NOMO-1 treated with dmso at 0.1 percent for 144 hours (cell line): ENCODE measurements at regions not wholly inside any gene's neighbourhood (a gene's known extent, or its start where the extent isn't known, plus 50 kb on each side); places are given as distances from the start of the nearest gene placed in this dataset.
"Not testable (repeated sequence)": the region's sequence is repeated elsewhere in the genome, so short reads cannot be mapped to it uniquely, and the experiment has no call there.

Source experiments
- DNase-seq: peaks from one replicate; lab custom pipeline; 2025; ENCODE audit not compliant: unreplicated experiment; lab: John Stamatoyannopoulos, UW

DNA sequence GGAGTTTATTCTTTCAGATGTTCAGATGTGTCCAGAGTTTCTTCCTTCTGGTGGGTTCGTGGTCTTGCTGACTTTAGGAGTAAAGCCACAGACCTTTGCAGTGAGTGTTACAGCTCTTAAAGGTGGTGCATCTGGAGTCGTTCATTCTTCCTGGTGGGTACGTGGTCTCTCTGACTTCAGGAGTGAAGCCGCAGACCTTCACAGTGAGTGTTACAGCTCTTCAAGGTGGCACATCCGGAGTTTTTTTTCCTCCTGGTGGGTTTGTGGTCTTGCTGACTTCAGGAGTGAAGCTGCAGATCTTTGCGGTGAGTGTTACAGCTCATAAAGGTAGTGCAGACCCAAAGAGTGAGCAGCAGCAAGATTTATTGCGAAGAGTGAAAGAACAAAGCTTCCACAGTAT lies 1263.2 kb downstream of the REEP3 start:
- DNase-seq, result not testable (repeated sequence)

- no peak for DNase-seq
These were observed 1264.6 kb downstream of the REEP3 start for GRCh38 chr10:64785816-64786215.

DNA sequence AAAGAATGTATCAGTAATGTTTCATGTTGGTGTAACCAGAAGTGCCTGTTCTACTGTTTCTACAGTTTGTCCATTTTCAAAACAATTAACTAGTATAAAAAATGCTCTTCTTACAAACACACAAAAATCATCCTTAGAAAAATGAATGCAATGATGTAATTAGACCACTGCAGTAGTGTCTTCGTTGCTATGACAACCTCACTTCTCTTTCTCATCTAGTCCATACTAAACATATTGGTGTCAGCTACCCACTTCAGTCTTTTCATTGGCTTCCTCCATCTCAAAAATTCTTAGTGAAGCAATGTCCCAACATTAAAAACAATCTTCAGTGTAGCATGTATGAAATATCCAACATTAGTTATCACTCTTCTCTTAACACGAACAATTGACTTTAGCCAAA lies 1265.8 kb downstream of the REEP3 start:
- DNase-seq, result no peak

GRCh38 chr10:64795847-64796246 lies 1274.6 kb downstream of the REEP3 start:
- no peak for DNase-seq

DNA sequence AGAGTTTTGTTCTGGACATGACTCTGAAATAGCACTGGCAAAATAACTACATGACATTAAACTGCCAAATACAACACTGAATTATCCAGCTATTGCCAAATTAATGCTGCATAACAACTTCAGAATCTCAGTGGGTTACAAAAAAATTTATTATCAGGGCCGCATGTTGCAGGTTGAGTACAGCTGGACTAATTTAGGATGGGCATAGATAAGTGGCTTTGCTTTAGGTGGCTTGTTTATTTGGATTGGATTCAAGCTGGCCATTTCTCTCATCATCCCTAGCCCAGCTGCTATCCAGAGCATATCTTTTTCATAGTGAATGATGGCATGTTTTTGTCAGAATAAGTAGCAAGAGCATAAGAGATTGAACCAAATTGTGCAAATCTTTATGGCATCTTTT lies 1277.1 kb downstream of the REEP3 start:
- no peak for DNase-seq

GRCh38 chr10:64808233-64808632 lies 1287.0 kb downstream of the REEP3 start:
- DNase-seq, result not testable (repeated sequence)

DNA sequence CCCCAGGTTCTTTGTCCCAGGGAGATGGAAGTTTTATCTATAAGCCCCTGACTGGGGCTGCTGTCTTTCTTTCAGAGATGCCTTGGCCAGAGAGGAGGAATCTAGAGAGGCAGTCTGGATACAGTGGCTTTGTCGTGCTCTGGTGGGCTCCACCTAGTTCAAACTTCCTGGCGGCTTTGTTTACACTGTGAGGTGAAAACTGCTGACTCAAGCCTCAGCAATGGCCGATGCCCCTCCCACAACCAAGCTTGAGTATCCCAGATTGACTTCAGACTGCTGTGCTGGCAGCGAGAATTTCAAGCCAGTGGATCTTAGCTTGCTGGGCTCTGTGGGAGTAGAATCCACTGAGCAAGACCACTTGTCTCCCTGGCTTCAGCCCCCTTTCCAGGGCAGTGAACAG lies 1288.8 kb downstream of the REEP3 start:
- not testable (repeated sequence) for DNase-seq

DNA sequence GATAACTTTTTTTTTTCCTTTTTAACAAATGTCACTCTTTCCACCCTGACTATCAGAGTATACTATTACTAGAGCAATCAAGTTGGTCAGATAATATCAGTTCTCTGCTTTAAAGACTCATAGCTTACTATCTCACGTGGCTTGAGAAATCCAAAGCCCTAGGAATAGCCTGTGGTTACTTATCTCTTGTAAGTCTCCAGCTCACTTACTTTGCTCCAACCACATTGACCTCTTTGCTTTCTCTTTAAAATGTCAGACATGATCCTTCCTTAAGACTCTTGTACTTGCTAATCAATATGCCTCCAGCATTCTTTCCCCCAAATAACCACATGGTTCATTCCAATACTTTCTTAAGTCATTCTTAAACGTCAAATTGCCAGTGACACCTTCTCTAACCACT lies 1292.2 kb downstream of the REEP3 start:
- no peak for DNase-seq

DNA sequence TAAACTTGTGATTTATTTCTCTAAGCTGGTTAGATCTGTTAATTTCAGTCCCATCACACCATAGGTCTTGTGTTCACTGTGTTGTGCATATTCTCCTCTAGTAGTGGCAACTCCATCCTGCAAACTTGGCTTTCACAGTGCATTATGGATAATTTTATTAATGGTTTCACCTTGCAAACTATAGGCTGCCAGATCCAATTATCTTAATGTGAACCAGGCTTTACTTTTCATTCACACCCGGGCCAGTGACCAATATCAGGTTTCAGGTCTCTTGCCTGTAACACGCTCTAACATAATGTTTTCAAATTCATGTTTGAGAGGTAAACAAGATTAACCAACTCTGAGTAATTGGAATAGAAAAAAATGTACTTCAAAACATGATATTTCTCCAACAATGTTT lies 1293.0 kb downstream of the REEP3 start:
- no peak for DNase-seq

DNA sequence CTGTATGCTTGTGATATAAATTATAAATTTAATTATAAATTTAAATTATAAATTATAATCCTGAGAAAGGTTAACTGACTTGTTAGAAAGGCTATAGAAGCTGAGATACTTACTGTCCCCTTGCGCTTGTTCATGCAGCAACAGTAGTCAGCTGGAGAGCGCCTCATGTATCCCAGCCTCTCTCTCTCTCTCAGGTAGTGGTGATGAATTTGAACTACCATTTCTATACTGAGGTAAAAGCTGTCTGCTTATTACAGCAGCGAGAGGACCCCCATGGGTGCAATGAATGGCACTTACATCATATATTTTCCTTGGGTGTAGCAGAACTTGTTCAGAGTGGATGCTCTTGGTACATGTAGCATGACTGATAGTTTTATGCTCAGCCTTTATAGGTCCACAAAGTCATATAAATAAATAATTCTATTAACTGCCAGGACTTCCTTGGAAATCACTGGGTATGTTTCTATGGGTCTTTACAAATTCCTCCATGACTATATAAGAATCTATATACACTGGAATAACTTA lies 1308.7 kb downstream of the REEP3 start:
- no peak for DNase-seq

DNA sequence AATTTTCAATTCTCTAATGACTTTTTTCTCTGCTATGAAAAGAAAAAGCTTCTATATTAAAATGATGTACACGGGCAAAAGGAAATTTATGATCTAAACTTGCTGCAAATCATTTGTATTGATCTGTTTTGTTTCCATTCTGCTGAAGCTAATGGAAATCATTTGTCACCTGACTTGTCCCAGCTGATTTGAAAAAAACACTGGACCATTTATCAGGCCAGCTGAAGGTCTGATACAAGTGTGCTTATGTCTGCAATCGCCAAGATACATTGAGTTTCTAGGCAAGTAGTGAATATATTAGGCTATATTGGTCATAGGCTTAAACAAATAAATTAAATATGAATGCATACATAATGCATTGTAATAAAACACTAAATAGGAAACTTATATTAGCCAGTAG lies 1309.7 kb downstream of the REEP3 start:
- DNase-seq, result no peak

GRCh38 chr10:64840341-64840740 lies 1319.1 kb downstream of the REEP3 start:
- no peak for DNase-seq

- DNase-seq, result no peak
These were observed 1325.5 kb downstream of the REEP3 start for GRCh38 chr10:64846700-64847099.

DNA sequence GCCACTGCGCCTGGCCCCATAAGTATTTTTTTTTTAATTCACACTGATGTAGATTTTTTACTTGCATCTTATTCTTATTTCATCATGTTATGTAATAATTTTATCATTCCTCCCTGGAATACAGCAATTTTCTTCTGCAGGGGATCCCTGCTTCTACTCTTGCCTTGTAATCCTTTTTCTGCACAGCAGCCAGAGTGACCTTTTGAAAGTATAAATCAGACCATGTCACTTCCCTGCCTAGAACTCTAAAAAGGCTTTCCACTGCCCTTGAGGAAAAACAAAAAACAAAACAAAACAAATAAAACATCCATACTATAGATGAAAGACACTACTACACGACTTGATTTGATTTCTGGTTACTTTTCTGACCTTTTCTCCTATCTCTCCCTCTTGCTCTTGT lies 1334.7 kb downstream of the REEP3 start:
- DNase-seq, result no peak

- DNase-seq, result no peak
These were observed 1338.7 kb downstream of the REEP3 start for GRCh38 chr10:64859911-64860310.

GRCh38 chr10:64863836-64864235 lies 1342.6 kb downstream of the REEP3 start:
- no peak for DNase-seq

DNA sequence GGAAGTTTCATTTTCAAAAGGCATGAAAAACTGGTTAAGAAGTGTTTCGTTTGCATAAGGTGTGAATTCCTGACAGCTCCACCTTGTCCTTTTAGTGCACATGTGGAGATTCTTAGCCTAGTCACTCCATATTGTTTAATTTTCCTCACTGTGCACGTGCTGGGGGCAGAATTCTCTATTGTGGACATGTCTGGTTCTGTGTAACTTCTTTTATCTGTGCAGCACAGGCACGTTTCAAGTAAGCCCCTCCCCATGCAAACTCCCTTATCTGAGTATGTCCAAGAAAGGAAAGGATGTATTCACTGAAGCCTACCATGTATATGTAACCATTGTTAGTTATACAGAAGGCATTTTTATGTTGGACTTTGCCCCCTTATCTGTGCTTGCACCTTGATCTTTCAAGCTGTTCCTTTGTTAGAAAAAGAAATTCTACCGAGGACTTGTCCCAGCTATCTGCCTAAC lies 1346.3 kb downstream of the REEP3 start:
- DNase-seq, result no peak

DNA sequence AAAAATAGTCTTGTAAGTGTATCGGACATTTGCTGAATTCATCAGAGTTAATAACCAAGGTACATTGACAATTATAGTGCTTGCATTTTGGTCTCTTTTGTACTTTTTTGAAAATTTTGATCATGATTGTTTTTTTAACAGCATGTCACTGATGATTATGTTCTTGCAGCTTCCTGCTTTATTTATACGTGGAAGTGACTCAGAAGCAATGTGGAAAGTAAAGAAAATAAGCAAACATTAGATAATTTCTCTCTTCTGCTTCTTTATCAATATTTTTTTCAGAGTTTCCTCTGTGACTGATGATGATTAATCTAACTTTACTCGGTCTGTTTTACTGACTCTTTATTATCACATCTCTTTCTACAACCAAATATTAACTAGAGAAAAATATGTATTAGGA lies 1351.9 kb downstream of the REEP3 start:
- DNase-seq, result no peak

GRCh38 chr10:64873959-64874358 lies 1352.8 kb downstream of the REEP3 start:
- DNase-seq, result no peak

DNA sequence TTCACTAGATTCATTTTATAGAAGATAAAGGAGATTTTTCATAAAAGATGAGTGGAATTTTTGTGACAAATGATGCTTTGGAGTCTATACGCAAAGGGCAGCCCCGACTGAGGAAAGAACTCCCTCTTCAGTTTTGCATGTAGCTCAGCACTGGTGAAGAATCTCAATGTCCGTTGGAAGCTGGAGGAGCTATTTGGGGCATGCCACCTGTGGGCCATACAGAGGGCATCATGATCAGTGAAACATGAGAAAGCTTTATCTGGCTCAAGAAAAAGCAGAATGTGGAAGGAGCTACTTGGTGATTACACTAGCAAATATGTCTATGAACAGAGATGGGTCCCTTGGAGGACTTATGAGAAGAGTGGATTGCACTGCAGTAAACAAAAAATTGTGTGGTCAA lies 1359.3 kb downstream of the REEP3 start:
- no peak for DNase-seq

GRCh38 chr10:64881257-64881656 lies 1360.1 kb downstream of the REEP3 start:
- no peak for DNase-seq

- no peak for DNase-seq
These were observed 1375.4 kb downstream of the REEP3 start for GRCh38 chr10:64896582-64896981.

GRCh38 chr10:64906311-64906710 lies 1385.1 kb downstream of the REEP3 start:
- DNase-seq, result not testable (repeated sequence)

- DNase-seq, result not testable (repeated sequence)
These were observed 1403.1 kb downstream of the REEP3 start for GRCh38 chr10:64924306-64924705.
